ENCODE measurements at regions not wholly inside any gene's neighbourhood (a gene's known extent, or its start where the extent isn't known, plus 50 kb on each side); places are given as distances from the start of the nearest gene placed in this dataset.

GRCh38 chr2:30371772-30372373, 75.2 kb upstream of the LCLAT1 start:
- Histone ChIP-seq H4K20me1 (ENCODE audit: low read depth, low read length) (no peaks in the 10 kb centered on the region), H3K79me2 (ENCODE audit: insufficient read depth, low read length) (no peaks in the 10 kb centered on the region), H3K9me3 (ENCODE audit: insufficient read depth, low read length) (no peaks in the 10 kb centered on the region), H3K4me3 (ENCODE audit: insufficient read depth, low read length, poor library complexity, severe bottlenecking) (no peak overlapping the region), H3F3A (ENCODE audit: insufficient read depth) (no peaks in the 10 kb centered on the region), H3K27ac (ENCODE audit: low read depth, low read length) (no peak overlapping the region), H2AFZ (ENCODE audit: low read depth, low read length, severe bottlenecking) (no peak overlapping the region), H3K27me3 (ENCODE audit: low read length) (no peaks in the 10 kb centered on the region), H3K36me3 (ENCODE audit: low read length) (no peaks in the 10 kb centered on the region), H3K9ac (ENCODE audit: low read length) (no peak overlapping the region), H3K4me2 (ENCODE audit: low read depth, low read length, poor library complexity, severe bottlenecking) (no peak overlapping the region), H3K9me2 (replicated peaks; ENCODE audit: insufficient read depth, low read length) (no peaks in the 10 kb centered on the region)
- TF ChIP-seq EZH2phosphoT487 (conservative IDR thresholded peaks at IDR 0.05; ENCODE audit: low read length): no peak
- no peak for TF ChIP-seq CTCF (IDR thresholded peaks at IDR 0.05; ENCODE audit: insufficient read depth, low read length, poor library complexity, severe bottlenecking)

DNA sequence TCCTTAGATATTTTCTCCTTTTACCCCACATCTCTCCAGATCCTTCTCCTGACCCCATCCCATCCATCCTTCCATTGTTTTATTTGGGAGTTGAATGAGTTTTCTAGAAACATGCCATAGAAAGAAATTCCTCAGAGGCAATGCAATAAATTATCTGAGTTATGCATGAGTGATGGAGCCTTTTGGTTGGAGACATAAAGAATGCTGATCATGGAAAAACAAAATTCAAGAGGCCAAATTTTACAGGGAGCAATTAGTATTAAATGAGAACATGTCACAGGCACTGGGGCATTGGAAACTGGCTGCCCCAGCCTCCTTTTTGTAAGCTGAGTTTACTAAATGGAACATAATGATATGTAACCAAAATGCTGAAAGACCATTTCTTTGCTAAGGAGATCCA, 74.2 kb upstream of the LCLAT1 start:
- Histone ChIP-seq H2AFZ (ENCODE audit: low read depth, low read length, severe bottlenecking) (no peak overlapping the region), H3K79me2 (ENCODE audit: insufficient read depth, low read length) (no peaks in the 10 kb centered on the region), H3K9me2 (replicated peaks; ENCODE audit: insufficient read depth, low read length) (no peaks in the 10 kb centered on the region), H4K20me1 (ENCODE audit: low read depth, low read length) (no peaks in the 10 kb centered on the region), H3K27me3 (ENCODE audit: low read length) (no peaks in the 10 kb centered on the region), H3F3A (ENCODE audit: insufficient read depth) (no peaks in the 10 kb centered on the region), H3K9ac (ENCODE audit: low read length) (no peak overlapping the region), H3K9me3 (ENCODE audit: insufficient read depth, low read length) (no peaks in the 10 kb centered on the region), H3K4me3 (ENCODE audit: insufficient read depth, low read length, poor library complexity, severe bottlenecking) (no peak overlapping the region), H3K27ac (ENCODE audit: low read depth, low read length) (no peak overlapping the region), H3K4me2 (ENCODE audit: low read depth, low read length, poor library complexity, severe bottlenecking) (no peak overlapping the region), H3K36me3 (ENCODE audit: low read length) (no peaks in the 10 kb centered on the region)
- no peak for TF ChIP-seq CTCF (IDR thresholded peaks at IDR 0.05; ENCODE audit: insufficient read depth, low read length, poor library complexity, severe bottlenecking)
- no peak for TF ChIP-seq EZH2phosphoT487 (conservative IDR thresholded peaks at IDR 0.05; ENCODE audit: low read length)

GRCh38 chr2:30373881-30374302, 73.2 kb upstream of the LCLAT1 start:
- TF ChIP-seq EZH2phosphoT487 (conservative IDR thresholded peaks at IDR 0.05; ENCODE audit: low read length): no peak
- no peak for TF ChIP-seq CTCF (IDR thresholded peaks at IDR 0.05; ENCODE audit: insufficient read depth, low read length, poor library complexity, severe bottlenecking)
- no peaks in the 10 kb centered on the region for H3K27me3 ChIP-seq (ENCODE audit: low read length)
- no peaks in the 10 kb centered on the region for H4K20me1 ChIP-seq (ENCODE audit: low read depth, low read length)
- H3K27ac ChIP-seq (ENCODE audit: low read depth, low read length): no peak overlapping the region
- H3F3A ChIP-seq (ENCODE audit: insufficient read depth): no peaks in the 10 kb centered on the region
- no peaks in the 10 kb centered on the region for H3K79me2 ChIP-seq (ENCODE audit: insufficient read depth, low read length)
- H3K4me2 ChIP-seq (ENCODE audit: low read depth, low read length, poor library complexity, severe bottlenecking): no peak overlapping the region
- no peaks in the 10 kb centered on the region for H3K9me3 ChIP-seq (ENCODE audit: insufficient read depth, low read length)
- H3K9ac ChIP-seq (ENCODE audit: low read length): no peak overlapping the region
- no peak overlapping the region for H2AFZ ChIP-seq (ENCODE audit: low read depth, low read length, severe bottlenecking)
- H3K36me3 ChIP-seq (ENCODE audit: low read length): no peaks in the 10 kb centered on the region
- no peaks in the 10 kb centered on the region for H3K9me2 ChIP-seq (replicated peaks; ENCODE audit: insufficient read depth, low read length)
- H3K4me3 ChIP-seq (ENCODE audit: insufficient read depth, low read length, poor library complexity, severe bottlenecking): no peak overlapping the region
